Mucosa of descending colon (tissue), 3 donors: ENCODE measurements at regions not wholly inside any gene's neighbourhood (a gene's known extent, or its start where the extent isn't known, plus 50 kb on each side); places are given as distances from the start of the nearest gene placed in this dataset.

Source experiments
- ATAC-seq: fragments of 200-7000 bp; cut with Tn5 transposase; one replicate; pipeline ENCODE4 v1.9.1; 2020; ENCODE audit warnings: mild to moderate bottlenecking, moderate library complexity
- DNase-seq, 3 donors: peaks; one replicate each; pipeline ENCODE4 v3.0.0-alpha.2; 2020
- H3K36me3 ChIP-seq: fragments of 200-600 bp; one replicate; pipeline ENCODE4 v1.8.0; 2021; ENCODE audit warnings: low read depth, mild to moderate bottlenecking
- H3K4me1 ChIP-seq: fragments of 200-600 bp; one replicate; pipeline ENCODE4 v1.8.0; 2021; ENCODE audit warnings: low read depth, mild to moderate bottlenecking
- H3K4me3 ChIP-seq: fragments of 200-600 bp; one replicate; pipeline ENCODE4 v1.8.0; 2021; ENCODE audit warnings: mild to moderate bottlenecking
- H3K9me3 ChIP-seq: fragments of 200-600 bp; one replicate; pipeline ENCODE4 v1.8.0; 2021; ENCODE audit warnings: mild to moderate bottlenecking
- CTCF ChIP-seq: fragments of 200-600 bp; IDR thresholded peaks from one replicate; pipeline ENCODE4 v1.8.0; 2022; ENCODE audit warnings: antibody characterized with exemption, mild to moderate bottlenecking
- intact Hi-C, 2 donors: fragments of 100-400 bp; cut with DNase I in 1 of 2; cut with micrococcal nuclease in 1 of 2; formaldehyde crosslinking; loops; one replicate each; pipeline versions ENCODE4 v1.11.0 to v1.11.1; 2022; cut with DNase I, micrococcal nuclease
- donor health status: DM: no; HTN: no; CAD: no; lungs with moderate emphysema.
- donor health status: DM: no; HTN: no; CAD: no.
- donor health status: DM: no; HTN: yes; CAD: no.

GRCh38 chr18:37702841-37703240, 137.2 kb upstream of the CELF4 start:
- no peaks in the 10 kb centered on the region for H3K9me3 ChIP-seq
- no peaks in the 10 kb centered on the region for H3K4me1 ChIP-seq
- intact Hi-C loops = no loop called here
- no peak overlapping the region for H3K4me3 ChIP-seq
- ATAC-seq (no peak), DNase-seq (no peak)
- no peaks in the 10 kb centered on the region for H3K36me3 ChIP-seq
- TF ChIP-seq CTCF = no peak

- H3K36me3 ChIP-seq = no peaks in the 10 kb centered on the region
- DNase-seq (no peak), ATAC-seq (no peak)
- intact Hi-C loops = no loop called here
- H3K4me3 ChIP-seq = no peak overlapping the region
- no peaks in the 10 kb centered on the region for H3K4me1 ChIP-seq
- H3K9me3 ChIP-seq = no peaks in the 10 kb centered on the region
- TF ChIP-seq CTCF = no peak
These were observed 136.4 kb upstream of the CELF4 start for GRCh38 chr18:37701967-37702366.

GRCh38 chr18:37698508-37699040, 133.0 kb upstream of the CELF4 start:
- H3K4me3 ChIP-seq = no peak overlapping the region
- H3K9me3 ChIP-seq = no peaks in the 10 kb centered on the region
- TF ChIP-seq CTCF = no peak
- intact Hi-C loops = no loop called here
- no peak for ATAC-seq
- H3K4me1 ChIP-seq = no peaks in the 10 kb centered on the region
- DNase-seq = no peak
- no peaks in the 10 kb centered on the region for H3K36me3 ChIP-seq

GRCh38 chr18:37694516-37694915, 128.9 kb upstream of the CELF4 start:
- DNase-seq (no peak), ATAC-seq (no peak)
- Histone ChIP-seq H3K4me1 (no peaks in the 10 kb centered on the region), H3K9me3 (no peaks in the 10 kb centered on the region), H3K4me3 (no peak overlapping the region), H3K36me3 (no peaks in the 10 kb centered on the region)
- no peak for TF ChIP-seq CTCF
- intact Hi-C loops = no loop called here

- DNase-seq (no peak), ATAC-seq (no peak)
- no peak for TF ChIP-seq CTCF
- Histone ChIP-seq H3K4me1 (no peaks in the 10 kb centered on the region), H3K4me3 (no peak overlapping the region), H3K9me3 (no peaks in the 10 kb centered on the region), H3K36me3 (no peaks in the 10 kb centered on the region)
- intact Hi-C loops = no loop called here
These were observed 125.6 kb upstream of the CELF4 start for GRCh38 chr18:37691162-37691561.

- TF ChIP-seq CTCF = no peak
- Histone ChIP-seq H3K9me3 (no peaks in the 10 kb centered on the region), H3K4me1 (no peaks in the 10 kb centered on the region), H3K4me3 (no peak overlapping the region), H3K36me3 (no peaks in the 10 kb centered on the region)
- intact Hi-C loops = no loop called here
- ATAC-seq (no peak), DNase-seq (no peak)
These were observed 124.2 kb upstream of the CELF4 start for GRCh38 chr18:37689841-37690240.
